ENCODE measurements at regions not wholly inside any gene's neighbourhood (a gene's known extent, or its start where the extent isn't known, plus 50 kb on each side); places are given as distances from the start of the nearest gene placed in this dataset.
"Not testable (repeated sequence)": the region's sequence is repeated elsewhere in the genome, so short reads cannot be mapped to it uniquely, and the experiment has no call there.

DNA sequence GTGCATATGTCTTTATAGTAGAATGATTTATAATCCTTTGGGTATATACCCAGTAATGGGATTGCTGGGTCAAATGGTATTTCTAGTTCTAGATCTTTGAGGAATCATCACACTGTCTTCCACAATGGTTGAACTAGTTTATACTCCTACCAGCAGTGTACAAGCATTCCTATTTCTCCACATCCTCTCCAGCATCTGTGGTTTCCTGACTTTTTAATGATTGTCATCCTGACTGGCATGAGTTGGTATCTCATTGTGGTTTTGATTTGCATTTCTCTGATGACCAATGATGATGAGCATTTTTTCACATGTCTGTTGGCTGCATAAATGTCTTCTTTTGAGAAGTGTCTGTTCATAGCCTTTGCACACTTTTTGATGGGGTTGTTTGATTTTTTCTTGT lies 152.8 kb downstream of the INHBA start:
- TF ChIP-seq, protein P1, sequence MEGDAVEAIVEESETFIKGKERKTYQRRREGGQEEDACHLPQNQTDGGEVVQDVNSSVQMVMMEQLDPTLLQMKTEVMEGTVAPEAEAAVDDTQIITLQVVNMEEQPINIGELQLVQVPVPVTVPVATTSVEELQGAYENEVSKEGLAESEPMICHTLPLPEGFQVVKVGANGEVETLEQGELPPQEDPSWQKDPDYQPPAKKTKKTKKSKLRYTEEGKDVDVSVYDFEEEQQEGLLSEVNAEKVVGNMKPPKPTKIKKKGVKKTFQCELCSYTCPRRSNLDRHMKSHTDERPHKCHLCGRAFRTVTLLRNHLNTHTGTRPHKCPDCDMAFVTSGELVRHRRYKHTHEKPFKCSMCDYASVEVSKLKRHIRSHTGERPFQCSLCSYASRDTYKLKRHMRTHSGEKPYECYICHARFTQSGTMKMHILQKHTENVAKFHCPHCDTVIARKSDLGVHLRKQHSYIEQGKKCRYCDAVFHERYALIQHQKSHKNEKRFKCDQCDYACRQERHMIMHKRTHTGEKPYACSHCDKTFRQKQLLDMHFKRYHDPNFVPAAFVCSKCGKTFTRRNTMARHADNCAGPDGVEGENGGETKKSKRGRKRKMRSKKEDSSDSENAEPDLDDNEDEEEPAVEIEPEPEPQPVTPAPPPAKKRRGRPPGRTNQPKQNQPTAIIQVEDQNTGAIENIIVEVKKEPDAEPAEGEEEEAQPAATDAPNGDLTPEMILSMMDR (IDR thresholded peaks at IDR 0.05; ENCODE audit: poor library complexity, severe bottlenecking) = not testable (repeated sequence)
- TF ChIP-seq POLR2AphosphoS5 (IDR thresholded peaks at IDR 0.05); RAD21 (conservative IDR thresholded peaks at IDR 0.05); TAF1 (IDR thresholded peaks at IDR 0.05; ENCODE audit: low read depth); EZH2 (IDR thresholded peaks at IDR 0.05; ENCODE audit: borderline replicate concordance, insufficient read depth, low read length, poor library complexity, severe bottlenecking); EP300 (conservative IDR thresholded peaks at IDR 0.05; ENCODE audit: poor library complexity, severe bottlenecking); SMC3 (conservative IDR thresholded peaks at IDR 0.05; ENCODE audit: poor library complexity); MXI1 (conservative IDR thresholded peaks at IDR 0.05; ENCODE audit: poor library complexity, severe bottlenecking): not testable (repeated sequence)
- TF ChIP-seq, protein P2, sequence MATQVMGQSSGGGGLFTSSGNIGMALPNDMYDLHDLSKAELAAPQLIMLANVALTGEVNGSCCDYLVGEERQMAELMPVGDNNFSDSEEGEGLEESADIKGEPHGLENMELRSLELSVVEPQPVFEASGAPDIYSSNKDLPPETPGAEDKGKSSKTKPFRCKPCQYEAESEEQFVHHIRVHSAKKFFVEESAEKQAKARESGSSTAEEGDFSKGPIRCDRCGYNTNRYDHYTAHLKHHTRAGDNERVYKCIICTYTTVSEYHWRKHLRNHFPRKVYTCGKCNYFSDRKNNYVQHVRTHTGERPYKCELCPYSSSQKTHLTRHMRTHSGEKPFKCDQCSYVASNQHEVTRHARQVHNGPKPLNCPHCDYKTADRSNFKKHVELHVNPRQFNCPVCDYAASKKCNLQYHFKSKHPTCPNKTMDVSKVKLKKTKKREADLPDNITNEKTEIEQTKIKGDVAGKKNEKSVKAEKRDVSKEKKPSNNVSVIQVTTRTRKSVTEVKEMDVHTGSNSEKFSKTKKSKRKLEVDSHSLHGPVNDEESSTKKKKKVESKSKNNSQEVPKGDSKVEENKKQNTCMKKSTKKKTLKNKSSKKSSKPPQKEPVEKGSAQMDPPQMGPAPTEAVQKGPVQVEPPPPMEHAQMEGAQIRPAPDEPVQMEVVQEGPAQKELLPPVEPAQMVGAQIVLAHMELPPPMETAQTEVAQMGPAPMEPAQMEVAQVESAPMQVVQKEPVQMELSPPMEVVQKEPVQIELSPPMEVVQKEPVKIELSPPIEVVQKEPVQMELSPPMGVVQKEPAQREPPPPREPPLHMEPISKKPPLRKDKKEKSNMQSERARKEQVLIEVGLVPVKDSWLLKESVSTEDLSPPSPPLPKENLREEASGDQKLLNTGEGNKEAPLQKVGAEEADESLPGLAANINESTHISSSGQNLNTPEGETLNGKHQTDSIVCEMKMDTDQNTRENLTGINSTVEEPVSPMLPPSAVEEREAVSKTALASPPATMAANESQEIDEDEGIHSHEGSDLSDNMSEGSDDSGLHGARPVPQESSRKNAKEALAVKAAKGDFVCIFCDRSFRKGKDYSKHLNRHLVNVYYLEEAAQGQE (IDR thresholded peaks at IDR 0.05; ENCODE audit: borderline replicate concordance) = not testable (repeated sequence)

Measured in neural cell (in vitro differentiated cells).